ENCODE measurements at regions not wholly inside any gene's neighbourhood (a gene's known extent, or its start where the extent isn't known, plus 50 kb on each side); places are given as distances from the start of the nearest gene placed in this dataset.

- TF ChIP-seq CTCF (conservative IDR thresholded peaks at IDR 0.05 in 1 of 2, IDR thresholded peaks at IDR 0.05 in 1 of 2; ENCODE audit: extremely low read depth in 1 of 2, insufficient read depth in 1 of 2, low read depth in 1 of 2, low read length in 2 of 2) (no peak), EZH2 (IDR thresholded peaks at IDR 0.05; ENCODE audit: borderline replicate concordance, low read length) (no peak)
Measured at GRCh38 chr21:28310171-28310685, 682.4 kb downstream of the LTN1 start.
